ENCODE measurements at regions not wholly inside any gene's neighbourhood (a gene's known extent, or its start where the extent isn't known, plus 50 kb on each side); places are given as distances from the start of the nearest gene placed in this dataset.

- H3K4me3 ChIP-seq (ENCODE audit: low read depth, low read length), result no peak overlapping the region
- no peak for TF ChIP-seq CTCF (IDR thresholded peaks at IDR 0.05; ENCODE audit: low read depth, low read length)
These were observed 2047.1 kb downstream of the SUCLG1 start for GRCh38 chr2:82412021-82412420.

- H3K4me3 ChIP-seq (ENCODE audit: low read depth, low read length), result no peak overlapping the region
- TF ChIP-seq CTCF (IDR thresholded peaks at IDR 0.05; ENCODE audit: low read depth, low read length), result no peak
These were observed 2048.0 kb downstream of the SUCLG1 start for GRCh38 chr2:82411071-82411470.

GRCh38 chr2:82395531-82395930, 2063.5 kb downstream of the SUCLG1 start:
- no peak for TF ChIP-seq CTCF (IDR thresholded peaks at IDR 0.05; ENCODE audit: low read depth, low read length)
- H3K4me3 ChIP-seq (ENCODE audit: low read depth, low read length), result no peak overlapping the region

DNA sequence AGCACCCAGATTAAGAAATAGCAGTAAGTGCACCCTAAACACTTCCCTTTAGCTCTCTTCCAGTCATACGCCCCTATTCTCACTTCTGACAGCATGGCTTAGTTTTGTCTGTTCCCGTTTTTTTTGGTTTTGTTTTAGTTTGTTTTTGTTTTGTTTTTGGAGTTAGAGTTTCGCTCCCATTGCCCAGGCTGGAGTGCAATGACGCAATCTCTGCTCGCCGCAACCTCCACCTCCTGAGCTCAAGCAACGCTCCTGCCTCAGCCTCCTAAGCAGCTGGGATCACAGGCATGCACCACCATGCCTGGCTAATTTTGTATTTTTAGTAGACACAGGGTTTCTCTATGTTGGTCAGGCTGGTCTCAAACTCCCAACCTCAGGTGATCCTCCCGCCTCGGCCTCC, 2067.7 kb downstream of the SUCLG1 start:
- TF ChIP-seq CTCF (IDR thresholded peaks at IDR 0.05; ENCODE audit: low read depth, low read length), result no peak
- no peak overlapping the region for H3K4me3 ChIP-seq (ENCODE audit: low read depth, low read length)

- H3K4me3 ChIP-seq (ENCODE audit: low read depth, low read length), result no peak overlapping the region
- no peak for TF ChIP-seq CTCF (IDR thresholded peaks at IDR 0.05; ENCODE audit: low read depth, low read length)
These were observed 2051.1 kb upstream of the LRRTM1 start for GRCh38 chr2:82355622-82356021.

GRCh38 chr2:82345910-82346309, 2041.4 kb upstream of the LRRTM1 start:
- TF ChIP-seq CTCF (IDR thresholded peaks at IDR 0.05; ENCODE audit: low read depth, low read length), result no peak
- H3K4me3 ChIP-seq (ENCODE audit: low read depth, low read length), result no peak overlapping the region

DNA sequence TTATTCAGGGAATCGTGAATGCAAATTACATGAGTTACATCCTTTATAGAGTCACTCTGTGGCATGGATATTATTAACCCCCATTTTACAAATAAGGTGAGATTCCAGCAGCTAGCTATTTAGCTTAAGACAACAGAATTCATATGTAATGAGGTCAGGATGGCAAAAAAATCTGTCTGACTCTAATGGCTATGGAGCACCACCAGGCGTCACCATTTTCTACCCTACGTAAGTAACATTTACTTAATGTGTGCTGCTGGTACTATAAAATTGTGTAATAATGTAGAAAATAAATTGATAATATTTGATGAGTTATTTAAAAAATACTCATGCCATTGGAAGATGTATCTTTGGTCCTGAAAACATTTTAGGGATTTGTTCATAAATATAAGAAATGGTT, 2040.1 kb upstream of the LRRTM1 start:
- no peak overlapping the region for H3K4me3 ChIP-seq (ENCODE audit: low read depth, low read length)
- TF ChIP-seq CTCF (IDR thresholded peaks at IDR 0.05; ENCODE audit: low read depth, low read length), result no peak
